Kidney (tissue), 13 donors: ENCODE measurements at regions not wholly inside any gene's neighbourhood (a gene's known extent, or its start where the extent isn't known, plus 50 kb on each side); places are given as distances from the start of the nearest gene placed in this dataset.
A peak's percentile ranks its signal among the peaks of the same experiment; 100 is the strongest.

Experiments used
- DNase-seq, 5 donors: peaks; one replicate each; pipeline ENCODE4 v3.0.0-alpha.2; 2013 to 2020
- FAIRE-seq: peaks from 2 replicates; lab custom pipeline; 2012; peaks lifted over from hg19 to GRCh38; lab: Jason Lieb, UNC
- H3K27ac ChIP-seq, 2 donors: one replicate each; pipeline ENCODE4 v1.7.0; 2013; ENCODE audit warnings: low read depth in 2 of 2, low read length in 2 of 2, inconsistent platforms in 1 of 2
- H3K27me3 ChIP-seq: one replicate; pipeline ENCODE4 v1.7.1; 2013; ENCODE audit warnings: low read length, inconsistent platforms; ENCODE audit not compliant: control insufficient read depth, insufficient read depth
- H3K36me3 ChIP-seq, 3 donors: one replicate each; pipeline versions ENCODE4 v1.7.0 to v1.7.1; 2013; ENCODE audit warnings: low read length in 3 of 3, control low read depth in 1 of 3, inconsistent platforms in 1 of 3; ENCODE audit not compliant: insufficient read depth in 3 of 3, control insufficient read depth in 2 of 3
- H3K4me1 ChIP-seq, 3 donors: one replicate each; pipeline versions ENCODE4 v1.7.0 to v1.7.1; 2013; ENCODE audit warnings: low read length in 3 of 3, inconsistent platforms in 1 of 3, low read depth in 1 of 3; ENCODE audit not compliant: control insufficient read depth in 2 of 3, insufficient read depth in 2 of 3
- H3K4me3 ChIP-seq, 3 donors: one replicate each; pipeline versions ENCODE4 v1.7.0 to v1.8.1; 2013; ENCODE audit warnings: low read length in 3 of 3, control low read depth in 1 of 3, inconsistent platforms in 1 of 3
- H3K9ac ChIP-seq, 3 donors: one replicate each; pipeline versions ENCODE4 v1.7.0 to v1.7.1; 2013; ENCODE audit warnings: low read length in 3 of 3, control low read depth in 1 of 3, inconsistent platforms in 1 of 3
- H3K9me3 ChIP-seq, 3 donors: one replicate each; pipeline versions ENCODE4 v1.7.0 to v1.7.1; 2013; ENCODE audit warnings: low read length in 3 of 3, control low read depth in 1 of 3, inconsistent platforms in 1 of 3; ENCODE audit not compliant: control insufficient read depth in 2 of 3, insufficient read depth in 1 of 3
- CTCF ChIP-seq: IDR thresholded peaks from 3 replicates; pipeline ENCODE4 v1.5.1; 2012; ENCODE audit warnings: mild to moderate bottlenecking, moderate library complexity, borderline replicate concordance; ENCODE audit not compliant: insufficient read depth; ENCODE audit errors: extremely low read depth
- intact Hi-C: fragments of 100-400 bp; cut with DNase I; formaldehyde crosslinking; loops from one replicate; pipeline ENCODE4 v1.11.1; 2022
- donor health status: control.
- donor health status: control.
- donor health status: control.
- donor health status: control.
- donor health status: control.
- donor health status: DM: yes; HTN: yes; CAD: no.
- donor health status: Normal renal cell carcinoma (clear cell type).

DNA sequence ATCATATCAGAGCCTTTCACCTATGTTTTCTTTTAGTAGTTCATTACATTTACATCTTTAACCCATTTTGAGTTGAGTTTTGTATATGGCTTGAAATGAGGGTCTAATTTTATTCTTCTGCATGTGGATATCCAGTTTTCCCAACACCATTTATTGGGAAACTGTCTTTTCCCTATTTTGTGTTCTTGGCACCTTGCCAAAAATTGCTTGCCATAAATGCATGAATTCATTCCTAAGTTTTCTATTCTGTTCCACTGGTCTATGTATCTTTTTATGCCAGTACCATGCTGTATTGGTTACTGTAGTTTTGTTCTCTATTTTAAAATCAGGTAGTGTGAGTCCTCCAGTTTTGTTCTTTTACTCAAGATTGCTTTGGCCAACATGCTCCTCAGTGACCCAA is 144.0 kb upstream of the OBI1 start:
- Histone ChIP-seq H3K9ac (no peak overlapping the region), H3K4me1 (no peaks in the 10 kb centered on the region), H3K27ac (no peak overlapping the region), H3K9me3 (peaks cover 0 to 2% (median 0%) of the 10 kb centered on the region in 3 donors), H3K36me3 (no peaks in the 10 kb centered on the region), H3K27me3 (no peaks in the 10 kb centered on the region), H3K4me3 (no peak overlapping the region)
- FAIRE-seq (no peak), DNase-seq (no peak)
- TF ChIP-seq CTCF = no peak
- intact Hi-C loops = no loop called here

- H3K4me1 ChIP-seq = no peaks in the 10 kb centered on the region
- TF ChIP-seq CTCF = no peak
- intact Hi-C loops = no loop called here
- H3K27ac ChIP-seq = no peak overlapping the region
- DNase-seq (peak in 2 of 5 donors; percentile 5 to 10), FAIRE-seq (no peak)
- no peaks in the 10 kb centered on the region for H3K27me3 ChIP-seq
- H3K9me3 ChIP-seq = no peaks in the 10 kb centered on the region
- H3K36me3 ChIP-seq = no peaks in the 10 kb centered on the region
- H3K4me3 ChIP-seq = no peak overlapping the region
- H3K9ac ChIP-seq = no peak overlapping the region
Observed at GRCh38 chr13:78787190-78787589, 128.2 kb upstream of the OBI1 start.

DNA sequence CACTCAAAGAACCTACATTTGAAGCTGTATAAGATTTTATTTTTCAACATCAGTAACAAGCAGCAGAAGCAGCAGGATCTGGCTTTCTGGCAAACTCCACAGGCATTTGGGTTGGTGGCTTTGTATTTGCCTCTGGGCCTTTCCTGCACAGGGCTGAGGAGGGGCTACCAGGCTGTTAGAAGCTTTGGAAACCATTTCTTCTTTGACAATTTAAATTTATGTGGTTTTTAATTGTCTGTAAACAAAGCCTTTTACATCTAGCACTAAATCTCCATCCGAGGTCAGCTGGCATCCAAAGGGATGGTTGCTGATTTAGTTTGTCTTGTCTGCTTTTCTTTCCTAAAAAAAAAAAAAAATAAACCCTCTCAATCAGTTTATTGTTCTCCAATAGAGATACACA is 127.5 kb upstream of the OBI1 start:
- Histone ChIP-seq H3K4me3 (no peak overlapping the region), H3K27me3 (no peaks in the 10 kb centered on the region), H3K9ac (no peak overlapping the region), H3K27ac (no peak overlapping the region), H3K36me3 (no peaks in the 10 kb centered on the region), H3K4me1 (no peaks in the 10 kb centered on the region), H3K9me3 (no peaks in the 10 kb centered on the region)
- TF ChIP-seq CTCF = no peak
- intact Hi-C loops = no loop called here
- FAIRE-seq (no peak), DNase-seq (peak in 3 of 5 donors; percentile 28 to 67 (median 54))

GRCh38 chr13:78785764-78786163 is 126.8 kb upstream of the OBI1 start:
- no peak overlapping the region for H3K4me3 ChIP-seq
- TF ChIP-seq CTCF = no peak
- no peak for DNase-seq
- H3K9me3 ChIP-seq = no peaks in the 10 kb centered on the region
- FAIRE-seq = no peak
- no peaks in the 10 kb centered on the region for H3K4me1 ChIP-seq
- no peaks in the 10 kb centered on the region for H3K27me3 ChIP-seq
- intact Hi-C loops = no loop called here
- no peak overlapping the region for H3K9ac ChIP-seq
- no peaks in the 10 kb centered on the region for H3K36me3 ChIP-seq
- H3K27ac ChIP-seq = no peak overlapping the region
